ENCODE measurements at regions not wholly inside any gene's neighbourhood (a gene's known extent, or its start where the extent isn't known, plus 50 kb on each side); places are given as distances from the start of the nearest gene placed in this dataset.

DNA sequence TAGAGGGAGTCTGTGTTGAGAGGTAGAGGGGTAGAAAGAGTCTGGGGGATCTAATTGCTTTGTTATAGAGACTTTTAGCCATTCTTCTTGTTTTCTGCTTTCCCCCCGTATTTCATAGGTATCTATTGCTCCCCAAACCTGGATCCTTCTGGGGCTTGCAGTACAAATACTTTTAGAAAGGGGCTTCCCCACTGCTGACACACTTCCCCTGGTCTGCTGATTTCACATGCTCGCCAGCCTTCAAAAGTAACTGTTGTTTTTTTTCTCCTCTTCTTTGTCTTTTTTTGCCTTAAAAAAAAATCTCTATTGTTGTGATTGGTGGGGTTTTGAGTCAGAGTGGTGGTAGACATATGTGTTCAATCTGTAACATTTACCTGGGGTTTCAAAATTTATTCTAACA is 300.6 kb upstream of the AZI2 start:
- no peak for DNase-seq

DNA sequence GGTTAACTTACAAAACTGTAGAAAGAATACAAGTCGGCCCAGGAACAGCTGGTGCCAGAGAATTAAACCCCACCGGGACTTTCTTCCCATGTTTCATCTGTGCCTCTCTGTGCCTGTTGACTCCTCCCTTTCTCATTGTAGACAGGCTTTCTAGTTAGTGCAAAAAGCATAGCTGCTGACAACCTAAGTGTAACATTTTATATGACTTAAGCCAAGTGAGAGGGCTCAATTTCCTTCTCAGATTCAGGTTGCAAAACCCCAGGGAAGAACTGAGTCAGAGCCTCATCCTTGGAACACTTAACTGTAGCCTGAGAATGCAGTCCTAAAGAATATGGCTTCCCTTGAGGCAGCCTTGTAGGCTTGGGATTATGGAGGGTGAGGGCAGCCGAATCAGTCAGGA is 302.5 kb upstream of the AZI2 start:
- DNase-seq: no peak

DNA sequence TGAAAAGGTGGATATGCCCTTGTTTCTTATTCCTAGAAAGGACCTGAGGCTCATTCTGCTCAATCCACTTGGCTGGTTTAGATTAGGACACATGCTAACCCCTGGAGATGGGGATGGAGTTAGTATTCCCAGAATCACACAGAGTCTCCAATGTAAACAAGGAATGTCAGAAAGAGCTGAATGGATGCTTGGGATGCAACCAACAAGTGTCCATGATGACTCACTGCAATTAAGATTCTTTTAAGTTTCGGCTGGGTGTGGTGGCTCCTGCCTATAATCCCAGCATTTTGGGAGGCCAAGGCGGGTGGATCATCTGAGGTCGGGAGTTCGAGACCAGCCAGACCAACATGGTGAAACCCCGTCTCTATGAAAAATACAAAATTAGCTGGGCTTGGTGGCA is 315.5 kb upstream of the AZI2 start:
- no peak for DNase-seq

DNA sequence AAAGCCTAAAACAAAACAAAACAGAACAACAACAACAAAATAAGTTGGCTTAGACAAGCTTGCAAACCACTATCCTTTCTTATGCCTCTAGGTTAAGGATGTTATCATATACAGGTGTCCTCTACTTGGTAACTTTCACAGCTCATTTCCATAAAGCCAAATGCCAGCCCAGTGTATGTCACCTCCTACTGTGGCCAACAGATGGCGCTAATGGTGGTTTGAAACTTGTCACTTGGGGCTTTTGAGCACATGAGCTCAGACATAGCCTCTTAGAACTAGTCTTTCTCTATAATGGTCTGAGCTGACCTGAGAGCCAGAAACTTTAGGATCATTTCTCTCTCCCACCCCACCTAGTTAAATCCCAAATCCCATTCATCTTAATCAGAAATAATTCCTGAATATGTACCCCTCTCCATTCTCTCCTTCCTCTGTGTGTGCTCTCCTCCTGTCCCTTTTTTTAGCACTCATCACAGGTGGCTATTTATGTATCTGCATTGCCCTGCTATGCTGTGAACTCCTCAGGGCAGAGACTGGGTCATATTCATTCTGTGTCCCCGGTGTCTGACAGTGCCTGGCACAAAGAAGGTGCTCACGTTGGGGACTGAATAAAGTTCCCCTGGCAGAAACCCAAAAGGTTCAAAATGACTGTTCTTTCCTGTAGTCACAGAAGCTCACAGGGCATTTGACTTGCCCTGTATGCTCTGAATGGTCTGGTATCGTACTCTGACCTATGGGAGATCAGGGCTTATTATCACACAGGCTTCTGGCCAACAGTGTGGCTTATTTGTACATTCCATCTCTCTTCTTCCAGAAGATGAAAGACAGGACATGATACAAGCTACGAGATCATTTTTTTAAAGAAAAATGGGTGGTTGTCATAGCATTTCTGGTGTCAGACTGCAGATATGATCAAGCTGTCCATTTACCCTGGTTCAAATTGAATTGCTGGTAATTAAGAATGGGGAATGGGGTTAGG is 319.3 kb upstream of the AZI2 start:
- no peak for DNase-seq

- no peak for DNase-seq
These were observed 321.2 kb upstream of the AZI2 start for GRCh38 chr3:28669870-28670269.

DNA sequence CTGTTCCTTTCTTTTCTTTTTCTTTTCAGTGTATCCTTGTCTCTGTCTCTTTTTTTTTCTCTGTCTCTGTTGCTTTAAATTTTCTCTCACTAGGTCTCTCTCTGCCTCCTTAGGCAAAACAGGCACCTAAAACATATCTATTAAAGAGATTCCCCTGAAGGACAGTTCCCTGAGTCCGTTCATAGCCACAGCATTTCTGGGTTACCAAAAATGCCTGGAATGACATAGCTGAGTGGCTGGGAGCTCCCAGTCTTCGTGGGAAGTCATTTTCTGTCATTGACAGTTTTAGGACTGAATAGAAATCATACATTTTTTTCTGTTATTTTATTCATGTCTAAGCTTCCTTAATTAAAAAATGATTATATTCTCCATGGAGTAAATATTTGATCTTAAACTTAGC is 323.8 kb upstream of the AZI2 start:
- no peak for DNase-seq

GRCh38 chr3:28673446-28673845 is 324.8 kb upstream of the AZI2 start:
- no peak for DNase-seq

DNA sequence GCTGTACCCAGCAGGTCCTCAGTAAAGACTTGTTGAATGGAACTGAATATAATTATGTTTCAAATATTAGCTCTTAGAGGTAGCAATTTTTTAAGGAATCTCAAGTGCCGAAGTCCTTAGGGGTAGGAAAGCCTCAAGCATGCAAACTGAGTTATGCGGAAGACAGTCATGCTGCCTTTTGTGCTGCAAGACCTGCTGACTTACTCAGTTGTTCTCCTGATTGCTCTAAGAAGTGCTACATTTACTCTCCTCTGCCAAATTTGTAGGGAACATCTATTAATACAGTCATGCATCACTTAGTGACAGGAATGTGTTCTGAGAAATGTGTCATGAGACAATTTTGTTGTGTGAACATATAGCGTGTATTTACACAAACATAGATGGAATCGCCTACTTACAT is 325.6 kb upstream of the AZI2 start:
- DNase-seq: no peak

GRCh38 chr3:28677581-28677980 is 329.0 kb upstream of the AZI2 start:
- DNase-seq: no peak

GRCh38 chr3:28678086-28678485 is 329.5 kb upstream of the AZI2 start:
- DNase-seq: no peak

- no peak for DNase-seq
These were observed 331.4 kb upstream of the AZI2 start for GRCh38 chr3:28680050-28680449.

GRCh38 chr3:28682121-28682520 is 333.5 kb upstream of the AZI2 start:
- no peak for DNase-seq

DNA sequence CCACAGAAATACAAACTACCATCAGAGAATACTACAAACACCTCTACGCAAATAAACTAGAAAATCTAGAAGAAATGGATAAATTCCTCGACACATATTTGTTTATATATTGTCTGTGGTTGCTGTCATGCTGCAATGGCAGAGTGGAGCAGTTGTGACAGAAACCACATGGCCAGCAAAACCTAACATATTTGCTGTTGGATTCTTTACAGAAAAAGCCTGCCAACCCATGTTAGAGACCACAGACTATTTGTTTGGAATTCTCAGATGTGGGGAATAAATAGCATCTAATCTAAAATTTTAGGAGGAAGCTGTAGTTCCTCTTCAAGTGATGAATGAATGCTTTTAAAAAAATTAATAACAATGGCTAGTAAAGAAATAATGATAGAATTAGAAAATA is 341.6 kb upstream of the AZI2 start:
- DNase-seq: no peak

GRCh38 chr3:28698706-28699105 is 350.1 kb upstream of the AZI2 start:
- no peak for DNase-seq

DNA sequence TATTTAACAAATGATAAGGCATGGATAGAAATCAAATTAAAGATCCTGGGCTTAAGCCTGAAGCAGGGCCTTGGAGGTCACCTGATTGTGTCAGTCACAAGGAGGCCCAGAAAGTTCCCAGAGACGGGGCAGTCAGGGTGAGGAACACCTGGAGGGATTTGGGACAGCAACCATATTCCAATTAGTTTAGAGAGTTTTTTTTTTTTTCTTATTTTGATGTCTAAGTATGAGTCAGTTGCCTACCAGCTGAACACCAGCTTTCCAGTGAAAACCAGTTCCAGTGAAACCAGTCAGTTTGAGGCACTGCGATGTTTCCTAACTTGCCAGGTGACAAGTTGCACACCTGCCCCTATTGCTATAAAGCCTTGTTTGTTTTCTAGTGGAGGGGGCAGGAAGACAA is 350.7 kb upstream of the AZI2 start:
- DNase-seq: no peak

DNA sequence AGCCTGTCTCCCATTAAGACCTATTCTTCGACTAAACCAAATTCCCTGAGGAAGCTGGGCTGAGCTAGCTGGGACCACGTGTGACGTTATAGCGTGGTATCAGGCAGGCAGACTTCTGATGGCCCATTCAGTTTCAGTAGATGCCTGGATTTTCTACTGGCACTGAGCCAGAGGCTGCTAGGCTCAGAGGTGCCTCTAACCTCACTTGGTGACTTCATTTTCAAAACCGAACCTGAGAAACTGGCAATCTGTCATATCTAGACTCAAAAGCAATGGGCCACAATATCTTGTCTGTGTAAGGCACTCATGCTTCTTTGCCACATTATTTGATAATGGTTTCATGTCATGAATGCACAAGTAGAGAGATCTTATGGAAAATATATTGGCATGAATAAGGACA is 352.1 kb upstream of the AZI2 start:
- DNase-seq: no peak

GRCh38 chr3:28703843-28704242 is 355.2 kb upstream of the AZI2 start:
- DNase-seq: no peak

DNA sequence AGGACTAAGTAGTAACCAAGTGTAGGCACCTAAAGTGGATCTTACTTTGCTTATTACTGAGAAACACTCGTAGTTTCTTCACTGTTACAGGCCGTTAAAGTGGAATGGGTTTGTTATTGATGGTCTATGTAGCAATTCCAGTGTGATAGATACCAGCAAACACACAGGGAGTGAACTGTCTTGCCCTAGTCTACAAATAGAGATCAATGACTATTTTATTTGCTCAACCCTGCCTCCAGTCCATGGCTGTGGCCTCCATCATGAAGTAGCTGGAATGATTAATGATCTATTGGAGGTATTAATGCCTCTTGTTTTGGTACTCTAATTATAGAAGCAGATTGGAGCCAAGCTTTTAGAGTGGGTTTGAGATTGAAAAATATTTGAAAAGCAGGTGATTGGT is 362.7 kb upstream of the AZI2 start:
- no peak for DNase-seq

DNA sequence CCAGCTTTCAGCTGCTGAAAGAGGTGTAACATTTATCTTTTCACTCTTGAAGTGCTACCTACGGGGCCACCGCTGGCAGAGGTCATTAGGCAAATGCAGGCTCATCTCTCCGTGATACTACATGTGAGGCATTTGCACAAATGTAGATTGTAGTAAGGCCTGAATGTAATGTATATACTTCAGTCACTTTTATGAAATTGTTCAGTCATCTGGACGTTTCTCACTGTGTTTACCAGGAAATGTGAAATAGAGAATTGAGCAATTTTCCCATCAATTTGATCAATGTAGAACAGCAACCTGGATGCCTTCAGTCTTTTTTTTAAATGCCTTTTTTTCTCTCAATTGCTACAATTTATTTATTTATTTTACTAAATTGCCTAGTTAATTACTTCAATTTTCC is 368.3 kb upstream of the AZI2 start:
- no peak for DNase-seq

DNA sequence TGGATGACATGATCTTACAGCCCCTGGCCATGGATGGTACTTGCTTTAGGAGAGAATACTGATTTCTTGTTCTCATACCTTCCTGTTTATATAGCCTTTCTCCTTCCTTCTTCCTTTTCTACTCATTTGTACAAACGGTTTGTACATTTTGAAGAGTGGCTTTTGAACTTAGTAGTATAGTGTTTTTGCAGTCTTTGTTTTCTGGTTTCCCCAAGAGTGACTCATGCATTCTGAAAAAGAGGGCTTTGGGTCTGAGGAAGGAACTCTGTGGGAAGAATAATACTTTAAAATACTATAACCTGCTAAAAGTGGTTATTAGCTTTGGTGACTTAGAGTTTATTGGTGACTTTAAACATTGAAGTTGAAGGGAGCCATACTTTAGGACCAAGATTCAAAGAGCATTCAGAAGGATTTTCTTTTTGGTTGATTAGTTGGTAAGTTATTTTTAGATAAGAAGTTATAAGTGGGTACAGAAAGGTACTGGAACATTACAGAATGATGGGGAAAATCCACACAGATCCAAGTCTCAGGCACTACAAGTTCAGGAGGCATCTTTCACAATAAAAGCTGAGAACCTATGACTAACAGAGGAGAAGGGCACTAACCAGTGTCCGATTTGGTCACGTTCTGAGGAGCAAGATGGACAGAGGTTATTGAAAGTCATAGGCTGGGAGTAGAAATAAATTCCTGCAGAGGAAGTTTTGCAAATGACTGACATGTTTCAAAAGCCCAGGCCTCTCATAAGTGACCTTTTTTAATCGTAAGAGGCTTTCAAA is 369.6 kb upstream of the AZI2 start:
- no peak for DNase-seq

GRCh38 chr3:28726840-28727239 is 378.2 kb upstream of the AZI2 start:
- DNase-seq: no peak

DNA sequence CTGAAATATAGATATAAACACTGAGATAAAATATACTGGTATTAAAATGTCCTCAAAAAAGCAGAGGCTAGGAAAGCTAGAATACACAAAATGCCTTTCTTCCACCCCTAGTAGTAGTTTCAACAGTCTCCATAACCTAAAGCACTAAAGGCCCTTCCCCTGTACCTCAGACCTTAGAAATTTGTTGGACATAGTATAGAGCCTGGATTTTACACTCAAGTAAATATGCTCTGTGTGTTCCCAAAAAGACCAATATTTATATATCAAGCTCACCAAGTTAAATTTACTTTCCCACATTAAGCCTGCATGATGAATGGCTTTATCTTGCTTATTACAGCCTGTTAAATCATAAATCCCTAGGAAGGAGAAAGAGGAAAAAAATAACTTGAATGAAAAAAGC is 378.7 kb upstream of the AZI2 start:
- DNase-seq: no peak

GRCh38 chr3:28738425-28738824 is 389.8 kb upstream of the AZI2 start:
- DNase-seq: no peak

DNA sequence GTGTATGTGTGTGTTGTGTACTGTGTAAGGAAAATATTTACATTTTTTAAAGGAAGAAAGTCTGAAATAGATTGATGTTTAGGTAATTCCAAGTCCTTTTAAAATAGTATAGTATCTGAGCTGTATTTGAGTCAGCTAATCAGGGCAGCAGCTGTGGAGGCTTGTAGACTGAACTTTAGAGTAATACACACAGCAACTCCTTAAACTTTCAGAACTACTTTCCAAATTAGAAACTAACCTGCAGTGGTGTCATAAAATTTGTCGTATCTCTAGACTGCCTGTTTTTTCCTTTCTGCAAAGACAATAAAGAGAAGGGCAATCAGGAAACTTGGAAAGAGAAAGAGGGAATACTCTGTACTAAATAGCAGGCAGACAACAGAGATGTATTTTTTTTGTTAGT is 391.0 kb upstream of the AZI2 start:
- no peak for DNase-seq
